ENCODE measurements at regions not wholly inside any gene's neighbourhood (a gene's known extent, or its start where the extent isn't known, plus 50 kb on each side); places are given as distances from the start of the nearest gene placed in this dataset.

GRCh38 chr12:116459011-116459875, 99.9 kb upstream of the MAP1LC3B2 start:
- Histone ChIP-seq H3K4me1 (ENCODE audit: control insufficient read depth in 4 of 4, insufficient read depth in 4 of 4, low read length in 3 of 4) (no peaks in the 10 kb centered on the region), H3K4me3 (ENCODE audit: low read depth in 1 of 3, low read length in 3 of 3) (no peak overlapping the region), H3K27me3 (ENCODE audit: control insufficient read depth in 4 of 4, insufficient read depth in 4 of 4, low read length in 3 of 4) (no peaks in the 10 kb centered on the region), H3K36me3 (ENCODE audit: control insufficient read depth in 4 of 4, insufficient read depth in 3 of 4, low read depth in 1 of 4, low read length in 3 of 4) (no peaks in the 10 kb centered on the region), H3K9me3 (ENCODE audit: control insufficient read depth in 4 of 4, low read length in 3 of 4) (no peaks in the 10 kb centered on the region), H3K27ac (ENCODE audit: low read depth in 1 of 2, low read length in 2 of 2) (no peak overlapping the region), H3K9ac (ENCODE audit: low read depth in 1 of 2, low read length in 2 of 2) (no peak overlapping the region)
- 87% methylated on average over 21 of the region's 21 CpGs for WGBS
- TF ChIP-seq TAF1 (conservative IDR thresholded peaks at IDR 0.05) (no peak), GABPA (IDR thresholded peaks at IDR 0.05 in 1 of 2, conservative IDR thresholded peaks at IDR 0.05 in 1 of 2) (no peak), ATF3 (IDR thresholded peaks at IDR 0.05) (no peak), JUND (IDR thresholded peaks at IDR 0.05) (no peak), REST (IDR thresholded peaks at IDR 0.05) (no peak), MAX (IDR thresholded peaks at IDR 0.05) (no peak), FOXA2 (IDR thresholded peaks at IDR 0.05) (no peak), ZBTB33 (IDR thresholded peaks at IDR 0.05) (no peak), RXRA (IDR thresholded peaks at IDR 0.05) (no peak), HNF4G (IDR thresholded peaks at IDR 0.05) (no peak), SP1 (IDR thresholded peaks at IDR 0.05) (no peak)
- no peak for DNase-seq (ENCODE audit: low spot score)

GRCh38 chr12:116459916-116460663, 99.1 kb upstream of the MAP1LC3B2 start:
- H3K27ac ChIP-seq (ENCODE audit: low read depth in 1 of 2, low read length in 2 of 2), result no peak overlapping the region
- no peaks in the 10 kb centered on the region for H3K9me3 ChIP-seq (ENCODE audit: control insufficient read depth in 4 of 4, low read length in 3 of 4)
- no peak overlapping the region for H3K9ac ChIP-seq (ENCODE audit: low read depth in 1 of 2, low read length in 2 of 2)
- no peaks in the 10 kb centered on the region for H3K27me3 ChIP-seq (ENCODE audit: control insufficient read depth in 4 of 4, insufficient read depth in 4 of 4, low read length in 3 of 4)
- 84% methylated on average over 17 of the region's 17 CpGs for WGBS
- H3K4me1 ChIP-seq (ENCODE audit: control insufficient read depth in 4 of 4, insufficient read depth in 4 of 4, low read length in 3 of 4), result no peaks in the 10 kb centered on the region
- no peaks in the 10 kb centered on the region for H3K36me3 ChIP-seq (ENCODE audit: control insufficient read depth in 4 of 4, insufficient read depth in 3 of 4, low read depth in 1 of 4, low read length in 3 of 4)
- TF ChIP-seq GABPA (IDR thresholded peaks at IDR 0.05 in 1 of 2, conservative IDR thresholded peaks at IDR 0.05 in 1 of 2) (no peak), RXRA (IDR thresholded peaks at IDR 0.05) (no peak), TAF1 (conservative IDR thresholded peaks at IDR 0.05) (no peak), RAD21 (IDR thresholded peaks at IDR 0.05) (no peak), FOXA1 (IDR thresholded peaks at IDR 0.05) (no peak), MAX (IDR thresholded peaks at IDR 0.05) (no peak), NR2F2 (IDR thresholded peaks at IDR 0.05) (no peak), JUND (IDR thresholded peaks at IDR 0.05) (no peak), SP1 (IDR thresholded peaks at IDR 0.05) (no peak), ZBTB33 (IDR thresholded peaks at IDR 0.05) (no peak), HNF4A (conservative IDR thresholded peaks at IDR 0.05) (no peak)
- no peak for DNase-seq (ENCODE audit: low spot score)
- no peak overlapping the region for H3K4me3 ChIP-seq (ENCODE audit: low read depth in 1 of 3, low read length in 3 of 3)
